Effector CD4-positive, alpha-beta T cell (primary cell): ENCODE measurements at regions not wholly inside any gene's neighbourhood (a gene's known extent, or its start where the extent isn't known, plus 50 kb on each side); places are given as distances from the start of the nearest gene placed in this dataset.
"Not testable (repeated sequence)": the region's sequence is repeated elsewhere in the genome, so short reads cannot be mapped to it uniquely, and the experiment has no call there.

ENCODE experiments used
- DNase-seq: peaks from one replicate; pipeline ENCODE4 v3.0.0-alpha.2; 2020

GRCh38 chr13:50131920-50132903 is 117.0 kb downstream of the KCNRG start:
- peak; percentile 12 for DNase-seq

- no peak for DNase-seq
Observed at GRCh38 chr13:50132904-50133357, 117.7 kb downstream of the KCNRG start.

- no peak for DNase-seq
Observed at GRCh38 chr13:50133358-50133953, 118.2 kb downstream of the KCNRG start.

GRCh38 chr13:50136226-50136625 is 121.0 kb downstream of the KCNRG start:
- DNase-seq, result no peak

GRCh38 chr13:50136678-50137077 is 121.4 kb downstream of the KCNRG start:
- no peak for DNase-seq

- not testable (repeated sequence) for DNase-seq
Observed at GRCh38 chr13:50139435-50139934, 124.2 kb downstream of the KCNRG start.

GRCh38 chr13:50140153-50140552 is 124.9 kb downstream of the KCNRG start:
- DNase-seq, result no peak

- DNase-seq, result no peak
Observed at GRCh38 chr13:50140581-50141374, 125.5 kb downstream of the KCNRG start.

GRCh38 chr13:50141375-50141975 is 126.2 kb downstream of the KCNRG start:
- DNase-seq, result no peak

GRCh38 chr13:50144246-50145160 is 129.3 kb downstream of the KCNRG start:
- DNase-seq, result no peak

- DNase-seq, result no peak
Observed at GRCh38 chr13:50149214-50149613, 134.0 kb downstream of the KCNRG start.

GRCh38 chr13:50149932-50150331 is 134.7 kb downstream of the KCNRG start:
- DNase-seq, result no peak

- no peak for DNase-seq
Observed at GRCh38 chr13:50152224-50152623, 137.0 kb downstream of the KCNRG start.

- no peak for DNase-seq
Observed at GRCh38 chr13:50152655-50153309, 137.5 kb downstream of the KCNRG start.

- no peak for DNase-seq
Observed at GRCh38 chr13:50153401-50153800, 138.2 kb downstream of the KCNRG start.

GRCh38 chr13:50153876-50154275 is 138.6 kb downstream of the KCNRG start:
- no peak for DNase-seq

GRCh38 chr13:50154697-50155096 is 139.5 kb downstream of the KCNRG start:
- DNase-seq, result no peak

- no peak for DNase-seq
Observed at GRCh38 chr13:50156140-50156539, 140.9 kb downstream of the KCNRG start.

GRCh38 chr13:50156561-50157127 is 141.4 kb downstream of the KCNRG start:
- DNase-seq, result no peak

GRCh38 chr13:50158385-50159165 is 143.3 kb downstream of the KCNRG start:
- no peak for DNase-seq
